ENCODE measurements at regions not wholly inside any gene's neighbourhood (a gene's known extent, or its start where the extent isn't known, plus 50 kb on each side); places are given as distances from the start of the nearest gene placed in this dataset.

DNA sequence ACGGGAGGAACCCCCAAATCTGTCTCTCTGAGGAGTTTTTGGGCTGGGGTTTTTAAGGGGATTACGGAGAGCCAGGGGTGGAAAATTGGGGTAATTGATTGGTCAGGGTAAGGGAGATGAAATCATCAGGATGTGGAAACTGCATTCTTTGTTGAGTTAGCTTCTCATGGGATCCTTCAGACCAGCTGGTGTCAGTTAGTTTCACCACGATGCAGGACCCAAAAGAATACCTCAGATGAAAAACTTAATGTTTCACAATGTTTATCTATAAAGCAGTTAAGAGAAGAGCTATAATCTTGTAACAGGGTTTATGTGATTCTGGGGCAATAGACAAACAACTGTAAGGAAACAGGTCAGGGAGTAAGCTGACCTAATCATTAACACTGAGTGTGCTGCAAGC is 230.8 kb downstream of the POU4F1 start:
- no peak for TF ChIP-seq CTCF (IDR thresholded peaks at IDR 0.05; ENCODE audit: extremely low read depth in 1 of 2, insufficient read depth in 1 of 2, low read depth in 1 of 2, low read length in 2 of 2)
- no peak for TF ChIP-seq POLR2A (IDR thresholded peaks at IDR 0.05; ENCODE audit: low read depth, low read length)
- no peak for TF ChIP-seq MYC (IDR thresholded peaks at IDR 0.05; ENCODE audit: low read depth, low read length)
- no peak for TF ChIP-seq POLR2AphosphoS5 (IDR thresholded peaks at IDR 0.05; ENCODE audit: insufficient read depth, low read depth, low read length)
- TF ChIP-seq EZH2 (IDR thresholded peaks at IDR 0.05; ENCODE audit: borderline replicate concordance, low read depth, low read length, severe bottlenecking) = no peak
- no peak for TF ChIP-seq JUN (IDR thresholded peaks at IDR 0.05; ENCODE audit: borderline replicate concordance, insufficient read depth, insufficient read length, low read depth)
- no peak for TF ChIP-seq FOS (IDR thresholded peaks at IDR 0.05; ENCODE audit: borderline replicate concordance, insufficient read depth, low read length)
